Mammary epithelial cell (primary cell): ENCODE measurements at regions not wholly inside any gene's neighbourhood (a gene's known extent, or its start where the extent isn't known, plus 50 kb on each side); places are given as distances from the start of the nearest gene placed in this dataset.

Experiments used
- CTCF ChIP-seq, 2 donors: IDR thresholded peaks in 1 of 2; conservative IDR thresholded peaks in 1 of 2; 2 replicates each; pipeline ENCODE4 v1.5.1; 2011 to 2012; ENCODE audit warnings: inconsistent platforms in 2 of 2, low read length in 2 of 2, mild to moderate bottlenecking in 2 of 2, control low read depth in 1 of 2, low read depth in 1 of 2; ENCODE audit not compliant: insufficient read depth in 1 of 2; ENCODE audit errors: extremely low read depth in 1 of 2
- EZH2 ChIP-seq: IDR thresholded peaks from 2 replicates; pipeline ENCODE4 v1.6.1; 2012; ENCODE audit warnings: low read length, inconsistent platforms, borderline replicate concordance

- TF ChIP-seq CTCF (conservative IDR thresholded peaks at IDR 0.05 in 1 of 2, IDR thresholded peaks at IDR 0.05 in 1 of 2; ENCODE audit: extremely low read depth in 1 of 2, insufficient read depth in 1 of 2, low read depth in 1 of 2, low read length in 2 of 2) (no peak), EZH2 (no peak)
Observed at GRCh38 chr5:42905827-42906226, 94.1 kb upstream of the SELENOP start.
